Endodermal cell (in vitro differentiated cells): ENCODE measurements at regions not wholly inside any gene's neighbourhood (a gene's known extent, or its start where the extent isn't known, plus 50 kb on each side); places are given as distances from the start of the nearest gene placed in this dataset.

Experiments
- DNase-seq: peaks from one replicate; pipeline ENCODE4 v3.0.0-alpha.2; 2017
- H3K27ac ChIP-seq: 2 replicates; pipeline ENCODE4 v1.5.1; 2013; ENCODE audit warnings: mild to moderate bottlenecking, low read depth, low read length, moderate library complexity
- H3K27me3 ChIP-seq: 2 replicates; pipeline ENCODE4 v1.6.1; 2013; ENCODE audit warnings: mild to moderate bottlenecking, low read length, moderate library complexity; ENCODE audit not compliant: insufficient read depth, control insufficient read depth, poor library complexity, severe bottlenecking
- H3K36me3 ChIP-seq: 2 replicates; pipeline ENCODE4 v1.7.0; 2013; ENCODE audit warnings: mild to moderate bottlenecking, low read length, moderate library complexity; ENCODE audit not compliant: control insufficient read depth, insufficient read depth
- H3K4me1 ChIP-seq: one replicate; pipeline ENCODE4 v1.7.0; 2013; ENCODE audit warnings: low read length; ENCODE audit not compliant: control insufficient read depth, insufficient read depth
- H3K4me3 ChIP-seq: 2 replicates; pipeline ENCODE4 v1.5.1; 2013; ENCODE audit warnings: mild to moderate bottlenecking, low read length, moderate library complexity
- H3K9ac ChIP-seq: 2 replicates; pipeline ENCODE4 v1.6.1; 2013; ENCODE audit warnings: mild to moderate bottlenecking, low read length, moderate library complexity; ENCODE audit not compliant: poor library complexity, severe bottlenecking; ENCODE audit errors: extremely low read depth
- H3K9me3 ChIP-seq: 2 replicates; pipeline ENCODE4 v1.6.1; 2013; ENCODE audit warnings: mild to moderate bottlenecking, low read length, moderate library complexity; ENCODE audit not compliant: control insufficient read depth
- H3K27ac Mint-ChIP-seq: 2 replicates; pipeline ENCODE4 v1.8.0; 2020; ENCODE audit warnings: mixed read lengths
- H3K27me3 Mint-ChIP-seq: 2 replicates; pipeline ENCODE4 v1.8.0; 2021; ENCODE audit warnings: mild to moderate bottlenecking, mixed read lengths; ENCODE audit not compliant: insufficient read depth
- H3K36me3 Mint-ChIP-seq: 2 replicates; pipeline ENCODE4 v1.8.0; 2020; ENCODE audit warnings: low read depth, mixed read lengths
- H3K4me1 Mint-ChIP-seq: 2 replicates; pipeline ENCODE4 v1.8.0; 2020; ENCODE audit warnings: mixed read lengths
- H3K4me3 Mint-ChIP-seq: 2 replicates; pipeline ENCODE4 v1.8.0; 2020; ENCODE audit warnings: mild to moderate bottlenecking, moderate library complexity, mixed read lengths
- H3K9me3 Mint-ChIP-seq: 2 replicates; pipeline ENCODE4 v1.8.0; 2020; ENCODE audit warnings: mild to moderate bottlenecking, mixed read lengths
- CTCF ChIP-seq: fragments of 200-600 bp; sonication (generic); conservative IDR thresholded peaks from 2 replicates; pipeline ENCODE4 v1.5.0; 2021; ENCODE audit warnings: antibody characterized with exemption, mild to moderate bottlenecking
- WGBS, 2 experiments: methylation state at CpG; one replicate each; pipeline versions ENCODE4 v1.1.5 to v1.1.7; 2013; ENCODE audit warnings: missing lambda C conversion rate in 2 of 2, mixed read lengths in 1 of 2; ENCODE audit not compliant: insufficient coverage in 1 of 2, insufficient read length in 1 of 2; 5-methylcytosine and 5-hydroxymethylcytosine counted together

GRCh38 chr1:223039990-223040389, 103.1 kb downstream of the TLR5 start:
- WGBS, 2 experiments, result 88 to 94% methylated on average over 4 to 6 of the region's 6 CpGs
- Mint-ChIP-seq H3K9me3 (peaks cover 7% of the 10 kb centered on the region), H3K4me3 (no peak overlapping the region), H3K27me3 (no peaks in the 10 kb centered on the region), H3K27ac (no peak overlapping the region), H3K36me3 (peaks cover 36% of the 10 kb centered on the region), H3K4me1 (peaks cover 34% of the 10 kb centered on the region)
- DNase-seq, result no peak
- no peak for TF ChIP-seq CTCF
- H3K9ac ChIP-seq, result no peak overlapping the region
- no peak overlapping the region for H3K4me3 ChIP-seq
- peaks cover 58% of the 10 kb centered on the region for H3K36me3 ChIP-seq
- no peak overlapping the region for H3K27ac ChIP-seq
- peaks cover 12% of the 10 kb centered on the region for H3K9me3 ChIP-seq
- no peaks in the 10 kb centered on the region for H3K4me1 ChIP-seq
- H3K27me3 ChIP-seq, result no peaks in the 10 kb centered on the region

- Histone ChIP-seq H3K4me1 (no peaks in the 10 kb centered on the region), H3K27ac (no peak overlapping the region), H3K9me3 (peaks cover 27% of the 10 kb centered on the region), H3K4me3 (no peak overlapping the region), H3K9ac (no peak overlapping the region), H3K36me3 (peaks cover 64% of the 10 kb centered on the region), H3K27me3 (no peaks in the 10 kb centered on the region)
- WGBS, 2 experiments, result 95 to 100% methylated on average over 1 to 2 of the region's 2 CpGs
- peak; percentile 43 for DNase-seq
- peaks cover 21% of the 10 kb centered on the region for H3K9me3 Mint-ChIP-seq
- no peak overlapping the region for H3K27ac Mint-ChIP-seq
- no peaks in the 10 kb centered on the region for H3K27me3 Mint-ChIP-seq
- no peak overlapping the region for H3K4me3 Mint-ChIP-seq
- no peak for TF ChIP-seq CTCF
- H3K36me3 Mint-ChIP-seq, result peaks cover 34% of the 10 kb centered on the region
- peaks cover 28% of the 10 kb centered on the region for H3K4me1 Mint-ChIP-seq
Measured at GRCh38 chr1:223041481-223041880, 101.6 kb downstream of the TLR5 start.

GRCh38 chr1:223045164-223045957, 97.7 kb downstream of the TLR5 start:
- no peak overlapping the region for H3K4me3 Mint-ChIP-seq
- 81 to 100% methylated on average over 2 to 4 of the region's 4 CpGs for WGBS, 2 experiments

More at GRCh38 chr1:223045164-223045957, 97.7 kb downstream of the TLR5 start:
- Mint-ChIP-seq H3K27ac (no peak overlapping the region), H3K4me1 (peaks cover 9% of the 10 kb centered on the region), H3K27me3 (no peaks in the 10 kb centered on the region), H3K36me3 (peaks cover 59% of the 10 kb centered on the region), H3K9me3 (peaks cover 33% of the 10 kb centered on the region)
- Histone ChIP-seq H3K36me3 (peaks cover 72% of the 10 kb centered on the region), H3K27me3 (no peaks in the 10 kb centered on the region), H3K9me3 (peaks cover 34% of the 10 kb centered on the region), H3K9ac (no peak overlapping the region), H3K27ac (no peak overlapping the region), H3K4me1 (no peaks in the 10 kb centered on the region), H3K4me3 (no peak overlapping the region)
- no peak for TF ChIP-seq CTCF
- DNase-seq, result no peak
